OCI-LY3 (cell line): ENCODE measurements at regions not wholly inside any gene's neighbourhood (a gene's known extent, or its start where the extent isn't known, plus 50 kb on each side); places are given as distances from the start of the nearest gene placed in this dataset.

ENCODE experiments used
- EZH2phosphoT487 ChIP-seq: fragments of 200-600 bp; shearing (Covaris generic); IDR thresholded peaks from 2 replicates; pipeline ENCODE4 v1.6.1; 2018; ENCODE audit warnings: antibody characterized with exemption, mixed run types, low read depth
- TF ChIP-seq, protein P1 (sequence below): fragments of 200-600, 300-600 bp; sonication (generic); IDR thresholded peaks from 2 replicates; pipeline ENCODE4 v1.5.1; 2014; ENCODE audit warnings: antibody characterized with exemption, low read length, low read depth

DNA sequence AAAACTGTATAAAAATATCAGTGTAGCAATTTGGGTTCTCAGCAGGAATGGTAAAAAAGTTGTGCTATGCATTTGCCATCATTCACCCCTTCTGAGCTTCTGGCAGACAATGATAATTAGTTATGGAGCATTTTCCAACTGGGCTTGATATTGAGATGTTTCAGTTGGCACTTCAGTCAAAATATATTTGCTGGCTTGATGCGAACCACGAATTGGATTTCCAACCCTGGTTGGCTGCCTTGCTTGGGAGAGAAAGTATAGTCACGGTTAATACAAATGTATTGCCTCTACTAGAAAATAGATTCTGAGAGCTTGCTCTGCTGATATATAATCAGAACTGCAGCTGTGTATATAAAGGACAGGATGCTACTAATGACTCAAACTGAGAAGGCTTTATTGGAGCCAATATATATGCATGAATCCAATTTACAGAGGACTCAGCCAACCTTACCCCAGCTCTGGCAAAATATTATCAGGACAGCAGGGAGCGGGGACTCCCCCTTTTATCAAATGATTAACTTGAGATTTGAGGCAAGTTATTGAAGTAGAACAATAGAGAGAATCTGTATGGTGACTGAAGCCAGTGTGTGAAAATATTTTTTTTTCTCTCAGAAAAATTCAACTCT is 219.8 kb upstream of the SMIM30 start:
- TF ChIP-seq, protein P1, sequence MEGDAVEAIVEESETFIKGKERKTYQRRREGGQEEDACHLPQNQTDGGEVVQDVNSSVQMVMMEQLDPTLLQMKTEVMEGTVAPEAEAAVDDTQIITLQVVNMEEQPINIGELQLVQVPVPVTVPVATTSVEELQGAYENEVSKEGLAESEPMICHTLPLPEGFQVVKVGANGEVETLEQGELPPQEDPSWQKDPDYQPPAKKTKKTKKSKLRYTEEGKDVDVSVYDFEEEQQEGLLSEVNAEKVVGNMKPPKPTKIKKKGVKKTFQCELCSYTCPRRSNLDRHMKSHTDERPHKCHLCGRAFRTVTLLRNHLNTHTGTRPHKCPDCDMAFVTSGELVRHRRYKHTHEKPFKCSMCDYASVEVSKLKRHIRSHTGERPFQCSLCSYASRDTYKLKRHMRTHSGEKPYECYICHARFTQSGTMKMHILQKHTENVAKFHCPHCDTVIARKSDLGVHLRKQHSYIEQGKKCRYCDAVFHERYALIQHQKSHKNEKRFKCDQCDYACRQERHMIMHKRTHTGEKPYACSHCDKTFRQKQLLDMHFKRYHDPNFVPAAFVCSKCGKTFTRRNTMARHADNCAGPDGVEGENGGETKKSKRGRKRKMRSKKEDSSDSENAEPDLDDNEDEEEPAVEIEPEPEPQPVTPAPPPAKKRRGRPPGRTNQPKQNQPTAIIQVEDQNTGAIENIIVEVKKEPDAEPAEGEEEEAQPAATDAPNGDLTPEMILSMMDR = no peak
- TF ChIP-seq EZH2phosphoT487 = no peak
